H1 (cell line): ENCODE measurements at regions not wholly inside any gene's neighbourhood (a gene's known extent, or its start where the extent isn't known, plus 50 kb on each side); places are given as distances from the start of the nearest gene placed in this dataset.

Source experiments
- CTCF ChIA-PET: fragments of 300-600 bp; sonication (Branson Sonifier 250); formaldehyde crosslinking; loops from one replicate; lab custom pipeline; 2021; ENCODE audit not compliant: partially characterized antibody; lab: Charles Lee
- POLR2A ChIA-PET: fragments of 300-600 bp; sonication (Branson Sonifier 250); formaldehyde crosslinking; loops from one replicate; lab custom pipeline; 2021; ENCODE audit warnings: inconsistent platforms; ENCODE audit not compliant: partially characterized antibody; lab: Charles Lee
- DNase-seq, 2 experiments: peaks; one replicate each; pipeline versions ENCODE4 v3.0.0 to v3.0.0-alpha.2; 2010 to 2022; ENCODE audit warnings: low spot score in 2 of 2, low read depth in 1 of 2, mixed read lengths in 1 of 2
- FAIRE-seq: peaks from 2 replicates; lab custom pipeline; 2011; peaks lifted over from hg19 to GRCh38; lab: Jason Lieb, UNC
- H2AFZ ChIP-seq: 2 replicates; pipeline ENCODE4 v1.8.1; 2012; ENCODE audit warnings: low read length, inconsistent platforms
- H2AK5ac ChIP-seq: 2 replicates; pipeline ENCODE4 v1.6.1; 2013; ENCODE audit warnings: low read depth, low read length
- H2BK120ac ChIP-seq: replicated peaks from 2 replicates; pipeline ENCODE3; 2013; ENCODE audit warnings: low read depth, low read length, inconsistent platforms
- H2BK12ac ChIP-seq: 2 replicates; pipeline ENCODE4 v1.6.1; 2013; ENCODE audit warnings: low read depth, low read length
- H2BK15ac ChIP-seq: 2 replicates; pipeline ENCODE4 v1.6.1; 2013; ENCODE audit warnings: low read length
- H2BK20ac ChIP-seq: 2 replicates; pipeline ENCODE4 v1.6.1; 2013; ENCODE audit warnings: low read length
- H2BK5ac ChIP-seq: 2 replicates; pipeline ENCODE4 v1.6.1; 2013; ENCODE audit warnings: low read depth, low read length
- H3K14ac ChIP-seq: 2 replicates; pipeline ENCODE4 v1.6.1; 2013; ENCODE audit warnings: inconsistent platforms; ENCODE audit not compliant: insufficient read length
- H3K18ac ChIP-seq: 2 replicates; pipeline ENCODE4 v1.6.1; 2013; ENCODE audit warnings: low read length; ENCODE audit errors: extremely low read depth
- H3K23ac ChIP-seq: 2 replicates; pipeline ENCODE4 v1.6.1; 2013; ENCODE audit warnings: inconsistent platforms; ENCODE audit not compliant: insufficient read length
- H3K23me2 ChIP-seq: 2 replicates; pipeline ENCODE4 v1.6.1; 2013; ENCODE audit warnings: low read depth, low read length
- H3K27ac ChIP-seq: 2 replicates; pipeline ENCODE4 v1.6.1; 2011; ENCODE audit warnings: low read depth, low read length, inconsistent platforms
- H3K27me3 ChIP-seq, 4 experiments: replicated peaks in 1 of 4; 1 replicate in 1 of 4; 2 replicates in 3 of 4; pipeline versions ENCODE4 v1.6.1 to v1.8.1; 2011 to 2013; ENCODE audit warnings: low read length in 3 of 4, mild to moderate bottlenecking in 3 of 4, inconsistent platforms in 2 of 4, mixed read lengths in 2 of 4, moderate library complexity in 1 of 4; ENCODE audit not compliant: control insufficient read depth in 3 of 4, insufficient read depth in 3 of 4; ENCODE audit errors: extremely low read depth in 1 of 4
- H3K36me3 ChIP-seq, 4 experiments: 2 replicates each; pipeline versions ENCODE4 v1.6.1 to v1.8.1; 2011 to 2013; ENCODE audit warnings: mild to moderate bottlenecking in 4 of 4, low read length in 3 of 4, moderate library complexity in 2 of 4, control low read depth in 1 of 4, inconsistent platforms in 1 of 4; ENCODE audit not compliant: insufficient read depth in 4 of 4, control insufficient read depth in 2 of 4
- H3K4ac ChIP-seq: replicated peaks from 2 replicates; pipeline ENCODE3; 2013; ENCODE audit warnings: low read length, low read depth, mixed read lengths, inconsistent platforms; ENCODE audit not compliant: insufficient read length
- H3K4me1 ChIP-seq, 4 experiments: replicated peaks in 1 of 4; 1 replicate in 1 of 4; 2 replicates in 3 of 4; pipeline versions ENCODE4 v1.6.1 to v1.8.1; 2011 to 2013; ENCODE audit warnings: low read length in 3 of 4, inconsistent platforms in 2 of 4, mixed read lengths in 1 of 4; ENCODE audit not compliant: insufficient read depth in 4 of 4, control insufficient read depth in 3 of 4
- H3K4me2 ChIP-seq, 2 experiments: 2 replicates each; pipeline versions ENCODE4 v1.6.1 to v1.8.1; 2011 to 2013; ENCODE audit warnings: low read depth in 2 of 2, low read length in 2 of 2, control low read depth in 1 of 2, inconsistent platforms in 1 of 2, mild to moderate bottlenecking in 1 of 2; ENCODE audit not compliant: insufficient read depth in 1 of 2
- H3K4me3 ChIP-seq, 4 experiments: fragments of 200-600, 300-600 bp in 1 of 4; sonication (generic), shearing (Covaris generic), sonication (Bioruptor Twin) in 1 of 4; 2 replicates each; pipeline versions ENCODE4 v1.5.1 to v1.8.1; 2011 to 2016; ENCODE audit warnings: low read length in 4 of 4, low read depth in 3 of 4, control low read depth in 2 of 4, inconsistent platforms in 2 of 4, mild to moderate bottlenecking in 2 of 4, mixed read lengths in 1 of 4, moderate library complexity in 1 of 4; ENCODE audit not compliant: insufficient read depth in 2 of 4; ENCODE audit errors: extremely low read depth in 1 of 4
- H3K56ac ChIP-seq: replicated peaks from 2 replicates; pipeline ENCODE3; 2013; ENCODE audit warnings: low read depth, mild to moderate bottlenecking, mixed read lengths, low read length, inconsistent platforms; ENCODE audit not compliant: insufficient read length
- H3K79me1 ChIP-seq: 2 replicates; pipeline ENCODE4 v1.6.1; 2013; ENCODE audit warnings: low read depth, low read length, control low read depth
- H3K79me2 ChIP-seq, 2 experiments: 2 replicates each; pipeline versions ENCODE4 v1.6.1 to v1.8.1; 2012 to 2013; ENCODE audit warnings: low read length in 2 of 2, mild to moderate bottlenecking in 2 of 2, inconsistent platforms in 1 of 2; ENCODE audit not compliant: insufficient read depth in 2 of 2, control insufficient read depth in 1 of 2
- H3K9ac ChIP-seq, 4 experiments: replicated peaks in 1 of 4; 1 replicate in 1 of 4; 2 replicates in 3 of 4; pipeline versions ENCODE4 v1.6.1 to v1.8.1; 2011 to 2013; ENCODE audit warnings: low read depth in 3 of 4, low read length in 3 of 4, control low read depth in 2 of 4, mild to moderate bottlenecking in 2 of 4, moderate library complexity in 2 of 4, inconsistent platforms in 1 of 4; ENCODE audit errors: extremely low read depth in 1 of 4
- H3K9me3 ChIP-seq, 2 experiments: 2 replicates each; pipeline versions ENCODE4 v1.6.1 to v1.8.1; 2012 to 2013; ENCODE audit warnings: mild to moderate bottlenecking in 2 of 2, moderate library complexity in 2 of 2, control low read depth in 1 of 2, inconsistent platforms in 1 of 2, low read depth in 1 of 2, low read length in 1 of 2, mixed read lengths in 1 of 2; ENCODE audit not compliant: insufficient read depth in 2 of 2
- H4K20me1 ChIP-seq, 2 experiments: replicated peaks in 1 of 2; 2 replicates each; pipeline versions ENCODE3 to v1.8.1; 2011 to 2013; ENCODE audit warnings: inconsistent platforms in 2 of 2, low read length in 2 of 2, mild to moderate bottlenecking in 1 of 2; ENCODE audit not compliant: insufficient read depth in 2 of 2, control insufficient read depth in 1 of 2
- H4K5ac ChIP-seq: 2 replicates; pipeline ENCODE4 v1.6.1; 2013; ENCODE audit warnings: low read length, low read depth, mixed read lengths, inconsistent platforms; ENCODE audit not compliant: insufficient read length
- H4K8ac ChIP-seq: 2 replicates; pipeline ENCODE4 v1.8.0; 2013; ENCODE audit warnings: mild to moderate bottlenecking, moderate library complexity, low read length, inconsistent platforms; ENCODE audit not compliant: insufficient read depth; ENCODE audit errors: extremely low read depth
- H4K91ac ChIP-seq: replicated peaks from 2 replicates; pipeline ENCODE3; 2013; ENCODE audit warnings: low read length, mixed read lengths, inconsistent platforms; ENCODE audit not compliant: insufficient read length
- CHD1 ChIP-seq: IDR thresholded peaks from 2 replicates; pipeline ENCODE4 v1.6.1; 2012; ENCODE audit warnings: low read depth, low read length, improper control_type of control experiment
- RAD21 ChIP-seq, 2 experiments: IDR thresholded peaks in 1 of 2; conservative IDR thresholded peaks in 1 of 2; 2 replicates each; pipeline ENCODE4 v1.6.1; 2011; ENCODE audit warnings: low read depth in 2 of 2, low read length in 2 of 2, improper control_type of control experiment in 1 of 2, inconsistent platforms in 1 of 2, mild to moderate bottlenecking in 1 of 2, moderate library complexity in 1 of 2
- WGBS, 2 experiments: shearing (Covaris generic) in 1 of 2; methylation state at CpG; one replicate each; pipeline versions ENCODE4 v1.1.6 to v1.1.7; 2013 to 2015; ENCODE audit warnings: low lambda C conversion rate in 2 of 2, mixed read lengths in 2 of 2, inconsistent platforms in 1 of 2, low coverage in 1 of 2, missing lambda C conversion rate in 1 of 2; ENCODE audit not compliant: insufficient replicate concordance in 2 of 2, insufficient coverage in 1 of 2, insufficient read length in 1 of 2; ENCODE audit errors: extremely low coverage in 1 of 2, missing lambda C conversion rate in 1 of 2; 5-methylcytosine and 5-hydroxymethylcytosine counted together
- TF ChIP-seq, protein P1 (sequence below), 3 experiments: IDR thresholded peaks; 1 replicate in 2 of 3; 2 replicates in 1 of 3; pipeline versions ENCODE4 v1.5.1 to v1.6.1; 2011; ENCODE audit warnings: low read length in 3 of 3, mild to moderate bottlenecking in 3 of 3, inconsistent platforms in 2 of 3, low read depth in 1 of 3, moderate library complexity in 1 of 3; ENCODE audit not compliant: insufficient read depth in 1 of 3; ENCODE audit errors: control extremely low read depth in 1 of 3
- TF ChIP-seq, protein P2 (sequence below): IDR thresholded peaks from 2 replicates; pipeline ENCODE4 v1.6.1; 2012; ENCODE audit warnings: inconsistent platforms

DNA sequence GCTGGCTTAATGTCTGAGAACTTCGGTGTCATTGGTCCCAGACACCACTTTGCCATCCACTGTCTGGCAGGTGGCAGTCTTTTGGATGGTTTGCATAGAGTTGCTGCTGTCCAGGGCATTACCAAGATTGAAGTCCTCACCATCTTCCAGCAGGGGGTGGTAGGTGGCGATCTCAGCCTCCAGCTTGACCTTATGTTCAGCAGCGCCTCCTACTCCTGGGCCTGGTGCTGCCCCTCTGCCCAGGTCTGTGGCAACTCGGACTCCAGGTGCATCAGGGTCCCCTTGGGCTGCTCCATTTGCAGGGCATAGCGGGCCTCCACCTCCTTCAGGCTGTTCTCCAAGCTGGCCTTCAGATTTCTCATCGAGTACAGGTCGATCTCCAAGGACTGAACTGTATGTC lies 573.3 kb upstream of the NCAM2 start:
- Histone ChIP-seq H3K79me2 (no peaks in the 10 kb centered on the region), H3K14ac (no peak overlapping the region), H4K20me1 (no peaks in the 10 kb centered on the region)
- 90% methylated on average over 7 of the region's 7 CpGs; no CpG with 5 or more reads in 1 of the 2 experiments for WGBS, 2 experiments
- TF ChIP-seq, protein P1, sequence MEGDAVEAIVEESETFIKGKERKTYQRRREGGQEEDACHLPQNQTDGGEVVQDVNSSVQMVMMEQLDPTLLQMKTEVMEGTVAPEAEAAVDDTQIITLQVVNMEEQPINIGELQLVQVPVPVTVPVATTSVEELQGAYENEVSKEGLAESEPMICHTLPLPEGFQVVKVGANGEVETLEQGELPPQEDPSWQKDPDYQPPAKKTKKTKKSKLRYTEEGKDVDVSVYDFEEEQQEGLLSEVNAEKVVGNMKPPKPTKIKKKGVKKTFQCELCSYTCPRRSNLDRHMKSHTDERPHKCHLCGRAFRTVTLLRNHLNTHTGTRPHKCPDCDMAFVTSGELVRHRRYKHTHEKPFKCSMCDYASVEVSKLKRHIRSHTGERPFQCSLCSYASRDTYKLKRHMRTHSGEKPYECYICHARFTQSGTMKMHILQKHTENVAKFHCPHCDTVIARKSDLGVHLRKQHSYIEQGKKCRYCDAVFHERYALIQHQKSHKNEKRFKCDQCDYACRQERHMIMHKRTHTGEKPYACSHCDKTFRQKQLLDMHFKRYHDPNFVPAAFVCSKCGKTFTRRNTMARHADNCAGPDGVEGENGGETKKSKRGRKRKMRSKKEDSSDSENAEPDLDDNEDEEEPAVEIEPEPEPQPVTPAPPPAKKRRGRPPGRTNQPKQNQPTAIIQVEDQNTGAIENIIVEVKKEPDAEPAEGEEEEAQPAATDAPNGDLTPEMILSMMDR (IDR thresholded peaks at IDR 0.05; ENCODE audit: control extremely low read depth in 1 of 3, insufficient read depth in 1 of 3, low read depth in 1 of 3, low read length in 3 of 3): peak in 2 of 3 experiments; percentile 24 to 58; a peak in 3 of 4 replicates
- TF ChIP-seq CHD1 (no peak), RAD21 (IDR thresholded peaks at IDR 0.05 in 1 of 2, conservative IDR thresholded peaks at IDR 0.05 in 1 of 2; ENCODE audit: low read depth in 2 of 2, low read length in 2 of 2) (peak; percentile 5 to 20; a peak in 1 of 4 replicates)
- TF ChIP-seq, protein P2, sequence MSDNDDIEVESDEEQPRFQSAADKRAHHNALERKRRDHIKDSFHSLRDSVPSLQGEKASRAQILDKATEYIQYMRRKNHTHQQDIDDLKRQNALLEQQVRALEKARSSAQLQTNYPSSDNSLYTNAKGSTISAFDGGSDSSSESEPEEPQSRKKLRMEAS: no peak
- TF ChIP-seq, all 59 proteins: peak for 2
- Histone ChIP-seq H2BK15ac (no peak overlapping the region), H2BK12ac (no peak overlapping the region), H3K9me3 (peaks cover 8 to 9% of the 10 kb centered on the region in 2 experiments; a peak in 1 of 4 replicates), H4K91ac (no peak overlapping the region), H2AFZ (no peak overlapping the region), H3K4me2 (no peak overlapping the region), H4K5ac (no peak overlapping the region), H3K4me1 (no peaks in the 10 kb centered on the region), H3K36me3 (no peaks in the 10 kb centered on the region; a peak in 1 of 8 replicates), H2BK20ac (no peak overlapping the region), H3K56ac (no peak overlapping the region), H3K18ac (no peak overlapping the region), H3K9ac (no peak overlapping the region), H3K23me2 (no peaks in the 10 kb centered on the region), H3K4ac (no peak overlapping the region), H2BK5ac (no peak overlapping the region), H4K8ac (no peak overlapping the region), H3K27me3 (no peaks in the 10 kb centered on the region), H2AK5ac (no peak overlapping the region), H3K23ac (no peak overlapping the region), H2BK120ac (no peak overlapping the region), H3K27ac (no peak overlapping the region), H3K4me3 (no peak overlapping the region), H3K79me1 (no peaks in the 10 kb centered on the region)
- FAIRE-seq (no peak), DNase-seq (no peak)
- POLR2A ChIA-PET: no interaction called here
- CTCF ChIA-PET: no interaction called here
